Activated CD4-positive, alpha-beta T cell treated with anti-CD3 and anti-CD28 coated beads, Interleukin-2, Interleukin-6, amounts not matched to agents 100 ng/mL and 50 ng/mL, durations not matched to agents 16 hours and 8 hours (primary cell): ENCODE measurements at regions not wholly inside any gene's neighbourhood (a gene's known extent, or its start where the extent isn't known, plus 50 kb on each side); places are given as distances from the start of the nearest gene placed in this dataset.
"Not testable (repeated sequence)": the region's sequence is repeated elsewhere in the genome, so short reads cannot be mapped to it uniquely, and the experiment has no call there.

Source experiments
- DNase-seq: peaks from one replicate; pipeline ENCODE4 v3.0.0-alpha.2; 2020

GRCh38 chr5:52024359-52024758 is 641.1 kb downstream of the ISL1 start:
- no peak for DNase-seq

- not testable (repeated sequence) for DNase-seq
These were observed 646.6 kb downstream of the ISL1 start for GRCh38 chr5:52029836-52030235.

GRCh38 chr5:52041842-52042241 is 658.6 kb downstream of the ISL1 start:
- no peak for DNase-seq

- no peak for DNase-seq
These were observed 659.9 kb downstream of the ISL1 start for GRCh38 chr5:52043137-52043536.

GRCh38 chr5:52043543-52043942 is 660.3 kb downstream of the ISL1 start:
- no peak for DNase-seq

- DNase-seq = no peak
These were observed 668.5 kb downstream of the ISL1 start for GRCh38 chr5:52051759-52052158.

- no peak for DNase-seq
These were observed 679.9 kb downstream of the ISL1 start for GRCh38 chr5:52063186-52063585.

- no peak for DNase-seq
These were observed 681.9 kb downstream of the ISL1 start for GRCh38 chr5:52065182-52065581.

- DNase-seq = no peak
These were observed 686.7 kb downstream of the ISL1 start for GRCh38 chr5:52069997-52070396.

- no peak for DNase-seq
These were observed 690.9 kb downstream of the ISL1 start for GRCh38 chr5:52073993-52074689.

GRCh38 chr5:52077941-52078815 is 694.9 kb downstream of the ISL1 start:
- DNase-seq = no peak

- not testable (repeated sequence) for DNase-seq
These were observed 685.4 kb upstream of the ITGA1 start for GRCh38 chr5:52102311-52102710.

GRCh38 chr5:52107210-52107905 is 680.4 kb upstream of the ITGA1 start:
- DNase-seq = no peak

- no peak for DNase-seq
These were observed 667.9 kb upstream of the ITGA1 start for GRCh38 chr5:52119768-52120167.

- no peak for DNase-seq
These were observed 655.7 kb upstream of the ITGA1 start for GRCh38 chr5:52132053-52132452.

GRCh38 chr5:52134013-52134650 is 653.6 kb upstream of the ITGA1 start:
- DNase-seq = no peak

- DNase-seq = no peak
These were observed 647.7 kb upstream of the ITGA1 start for GRCh38 chr5:52139888-52140615.

GRCh38 chr5:52148679-52149078 is 639.0 kb upstream of the ITGA1 start:
- no peak for DNase-seq

GRCh38 chr5:52150501-52150900 is 637.2 kb upstream of the ITGA1 start:
- DNase-seq = no peak

- DNase-seq = peak; percentile 0
These were observed 630.9 kb upstream of the ITGA1 start for GRCh38 chr5:52156809-52157208.

GRCh38 chr5:52165806-52166205 is 621.9 kb upstream of the ITGA1 start:
- DNase-seq = not testable (repeated sequence)

- DNase-seq = no peak
These were observed 614.6 kb upstream of the ITGA1 start for GRCh38 chr5:52173133-52173532.
